Chondrocyte (in vitro differentiated cells): ENCODE measurements at regions not wholly inside any gene's neighbourhood (a gene's known extent, or its start where the extent isn't known, plus 50 kb on each side); places are given as distances from the start of the nearest gene placed in this dataset.
"Not testable (repeated sequence)": the region's sequence is repeated elsewhere in the genome, so short reads cannot be mapped to it uniquely, and the experiment has no call there.

ENCODE experiments used
- DNase-seq: peaks from one replicate; pipeline ENCODE4 v3.0.0; 2021; ENCODE audit warnings: mixed read lengths, low spot score
- H3K27ac Mint-ChIP-seq: one replicate; pipeline ENCODE4 v1.8.0; 2021; ENCODE audit warnings: mild to moderate bottlenecking, moderate library complexity, mixed read lengths; ENCODE audit not compliant: unreplicated experiment
- H3K27me3 Mint-ChIP-seq: 2 replicates; pipeline ENCODE4 v1.8.0; 2021; ENCODE audit warnings: low read depth, mixed read lengths
- H3K36me3 Mint-ChIP-seq: 2 replicates; pipeline ENCODE4 v1.8.0; 2021; ENCODE audit warnings: low read depth, mixed read lengths
- H3K4me1 Mint-ChIP-seq: 2 replicates; pipeline ENCODE4 v1.8.0; 2021; ENCODE audit warnings: low read depth, mild to moderate bottlenecking, mixed read lengths
- H3K4me3 Mint-ChIP-seq: one replicate; pipeline ENCODE4 v1.8.0; 2021; ENCODE audit warnings: mild to moderate bottlenecking, moderate library complexity, mixed read lengths; ENCODE audit not compliant: unreplicated experiment
- H3K9me3 Mint-ChIP-seq: 2 replicates; pipeline ENCODE4 v1.8.0; 2021; ENCODE audit warnings: low read depth, mixed read lengths
- CTCF ChIP-seq: fragments of 200-600 bp; sonication (generic); IDR thresholded peaks from 2 replicates; pipeline ENCODE4 v1.5.0; 2021; ENCODE audit warnings: antibody characterized with exemption, mild to moderate bottlenecking, moderate library complexity

- no peaks in the 10 kb centered on the region for H3K27me3 Mint-ChIP-seq
- no peaks in the 10 kb centered on the region for H3K36me3 Mint-ChIP-seq
- no peak overlapping the region for H3K27ac Mint-ChIP-seq
- H3K9me3 Mint-ChIP-seq, result no peaks in the 10 kb centered on the region
- DNase-seq, result no peak
- TF ChIP-seq CTCF, result no peak
- H3K4me1 Mint-ChIP-seq, result peaks cover 6% of the 10 kb centered on the region
- no peak overlapping the region for H3K4me3 Mint-ChIP-seq
Observed at GRCh38 chr3:144879701-144880100, 908.1 kb downstream of the DIPK2A start.

- TF ChIP-seq CTCF, result no peak
- Mint-ChIP-seq H3K27ac (no peak overlapping the region), H3K4me3 (no peak overlapping the region), H3K36me3 (no peaks in the 10 kb centered on the region), H3K9me3 (peaks cover 3% of the 10 kb centered on the region), H3K27me3 (peaks cover 2% of the 10 kb centered on the region), H3K4me1 (no peaks in the 10 kb centered on the region)
- no peak for DNase-seq
Observed at GRCh38 chr3:144893980-144894379, 922.4 kb downstream of the DIPK2A start.

GRCh38 chr3:144894576-144894975, 923.0 kb downstream of the DIPK2A start:
- no peaks in the 10 kb centered on the region for H3K4me1 Mint-ChIP-seq
- H3K27ac Mint-ChIP-seq, result no peak overlapping the region
- peaks cover 2% of the 10 kb centered on the region for H3K27me3 Mint-ChIP-seq
- DNase-seq, result no peak
- peaks cover under 1% of the 10 kb centered on the region for H3K9me3 Mint-ChIP-seq
- no peaks in the 10 kb centered on the region for H3K36me3 Mint-ChIP-seq
- no peak overlapping the region for H3K4me3 Mint-ChIP-seq
- no peak for TF ChIP-seq CTCF

- DNase-seq, result no peak
- no peak for TF ChIP-seq CTCF
- no peak overlapping the region for H3K27ac Mint-ChIP-seq
- H3K27me3 Mint-ChIP-seq, result no peaks in the 10 kb centered on the region
- H3K4me1 Mint-ChIP-seq, result no peaks in the 10 kb centered on the region
- peaks cover 19% of the 10 kb centered on the region for H3K9me3 Mint-ChIP-seq
- H3K36me3 Mint-ChIP-seq, result no peaks in the 10 kb centered on the region
- H3K4me3 Mint-ChIP-seq, result no peak overlapping the region
Observed at GRCh38 chr3:144900366-144900765, 928.7 kb downstream of the DIPK2A start.

GRCh38 chr3:144907581-144907980, 936.0 kb downstream of the DIPK2A start:
- peaks cover 37% of the 10 kb centered on the region for H3K9me3 Mint-ChIP-seq
- H3K27me3 Mint-ChIP-seq, H3K27ac Mint-ChIP-seq, H3K4me1 Mint-ChIP-seq, H3K4me3 Mint-ChIP-seq, DNase-seq, H3K36me3 Mint-ChIP-seq: not testable (repeated sequence)

GRCh38 chr3:144912968-144913367, 941.3 kb downstream of the DIPK2A start:
- Mint-ChIP-seq H3K4me3 (no peak overlapping the region), H3K27ac (no peak overlapping the region), H3K9me3 (peaks cover 14% of the 10 kb centered on the region), H3K4me1 (peaks cover 2% of the 10 kb centered on the region), H3K36me3 (no peaks in the 10 kb centered on the region), H3K27me3 (no peaks in the 10 kb centered on the region)
- no peak for TF ChIP-seq CTCF
- DNase-seq, result no peak
